GM10266 (cell line): ENCODE measurements at regions not wholly inside any gene's neighbourhood (a gene's known extent, or its start where the extent isn't known, plus 50 kb on each side); places are given as distances from the start of the nearest gene placed in this dataset.
"Not testable (repeated sequence)": the region's sequence is repeated elsewhere in the genome, so short reads cannot be mapped to it uniquely, and the experiment has no call there.

ENCODE experiments used
- DNase-seq: peaks from one replicate; pipeline ENCODE4 v3.0.0; 2012; ENCODE audit errors: extremely low spot score
- CTCF ChIP-seq: IDR thresholded peaks from 2 replicates; pipeline ENCODE4 v1.5.1; 2012; ENCODE audit warnings: mild to moderate bottlenecking, low read depth; ENCODE audit not compliant: control insufficient read depth, insufficient read depth; ENCODE audit errors: missing control alignments

GRCh38 chr4:71882113-71882841 lies 98.4 kb upstream of the GC start:
- DNase-seq: no peak
- TF ChIP-seq CTCF: no peak

- not testable (repeated sequence) for DNase-seq
Measured at GRCh38 chr4:71900366-71900765, 116.5 kb upstream of the GC start.

- not testable (repeated sequence) for DNase-seq
Measured at GRCh38 chr4:71905594-71905993, 121.7 kb upstream of the GC start.

- TF ChIP-seq CTCF: no peak
- DNase-seq: no peak
Measured at GRCh38 chr4:71906096-71906495, 122.2 kb upstream of the GC start.

GRCh38 chr4:71907071-71907470 lies 123.2 kb upstream of the GC start:
- no peak for DNase-seq
- TF ChIP-seq CTCF: no peak

GRCh38 chr4:71907782-71908181 lies 123.9 kb upstream of the GC start:
- DNase-seq: no peak
- TF ChIP-seq CTCF: no peak

- DNase-seq: no peak
- no peak for TF ChIP-seq CTCF
Measured at GRCh38 chr4:71913275-71913674, 118.5 kb upstream of the NPFFR2 start.

GRCh38 chr4:71923070-71923469 lies 108.7 kb upstream of the NPFFR2 start:
- TF ChIP-seq CTCF: no peak
- DNase-seq: no peak
